Embryonic facial prominence (tissue), 1 donor: ENCODE measurements at regions not wholly inside any gene's neighbourhood (a gene's known extent, or its start where the extent isn't known, plus 50 kb on each side); places are given as distances from the start of the nearest gene placed in this dataset.
"Not testable (repeated sequence)": the region's sequence is repeated elsewhere in the genome, so short reads cannot be mapped to it uniquely, and the experiment has no call there.

Experiments used
- DNase-seq: peaks from one replicate; pipeline ENCODE4 v3.0.0-alpha.2; 2016; ENCODE audit errors: extremely low spot score

- no peak for DNase-seq
Measured at GRCh38 chr2:208799397-208799796, 392.8 kb downstream of the PTH2R start.

DNA sequence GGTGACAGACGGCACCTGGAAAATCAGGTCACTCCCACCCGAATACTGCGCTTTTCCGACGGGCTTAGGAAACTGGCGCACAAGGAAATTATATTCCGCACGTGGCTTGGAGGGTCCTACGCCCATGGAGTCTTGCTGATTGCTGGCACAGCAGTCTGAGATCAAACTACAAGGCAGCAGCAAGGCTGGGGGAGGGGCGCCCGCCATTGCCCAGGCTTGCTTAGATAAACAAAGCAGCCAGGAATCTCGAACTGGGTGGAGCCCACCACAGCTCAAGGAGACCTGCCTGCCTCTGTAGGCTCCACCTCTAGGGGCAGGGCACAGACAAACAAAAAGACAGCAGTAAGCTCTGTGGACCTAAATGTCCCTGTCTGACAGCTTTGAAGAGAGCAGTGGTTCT is 394.3 kb downstream of the PTH2R start:
- not testable (repeated sequence) for DNase-seq

DNA sequence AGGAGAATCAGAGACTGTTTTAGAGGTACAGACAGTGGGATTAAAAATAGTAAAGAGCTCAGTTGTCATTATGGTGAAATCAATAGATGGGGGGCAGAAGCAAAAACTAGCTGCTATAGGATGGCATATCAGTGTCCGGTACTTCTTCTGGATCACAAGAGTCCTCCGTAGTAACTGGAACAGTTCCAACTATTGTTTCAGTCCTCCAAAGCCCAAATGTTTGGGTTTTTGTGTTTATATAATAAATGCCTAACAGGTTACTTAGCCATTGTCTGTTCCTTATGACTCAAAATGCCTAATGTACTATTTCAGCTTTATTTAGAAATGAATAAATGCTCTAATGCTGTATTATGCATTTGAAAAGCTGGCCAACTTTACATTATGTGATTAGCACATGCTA is 401.2 kb downstream of the PTH2R start:
- no peak for DNase-seq

GRCh38 chr2:208811885-208812284 is 405.3 kb downstream of the PTH2R start:
- not testable (repeated sequence) for DNase-seq

DNA sequence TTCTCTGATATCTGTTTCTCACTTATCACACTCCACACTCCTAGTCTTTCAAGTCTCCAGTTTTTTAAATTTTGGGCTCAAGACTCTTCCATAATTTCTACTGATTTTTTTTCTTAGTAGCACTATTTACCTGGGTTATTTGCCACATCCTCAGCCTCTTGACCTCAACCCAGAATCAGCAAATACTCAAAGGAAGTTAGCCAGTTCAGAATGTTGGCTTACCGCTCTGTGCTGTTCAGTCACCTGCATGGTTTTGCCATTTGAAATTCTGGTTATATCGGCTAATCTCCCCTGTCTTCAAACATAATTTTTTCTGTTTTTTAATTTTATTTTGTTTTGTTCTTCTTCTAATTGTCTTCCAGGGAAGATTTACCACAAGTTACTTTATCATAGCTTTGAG is 412.6 kb downstream of the PTH2R start:
- DNase-seq: no peak

DNA sequence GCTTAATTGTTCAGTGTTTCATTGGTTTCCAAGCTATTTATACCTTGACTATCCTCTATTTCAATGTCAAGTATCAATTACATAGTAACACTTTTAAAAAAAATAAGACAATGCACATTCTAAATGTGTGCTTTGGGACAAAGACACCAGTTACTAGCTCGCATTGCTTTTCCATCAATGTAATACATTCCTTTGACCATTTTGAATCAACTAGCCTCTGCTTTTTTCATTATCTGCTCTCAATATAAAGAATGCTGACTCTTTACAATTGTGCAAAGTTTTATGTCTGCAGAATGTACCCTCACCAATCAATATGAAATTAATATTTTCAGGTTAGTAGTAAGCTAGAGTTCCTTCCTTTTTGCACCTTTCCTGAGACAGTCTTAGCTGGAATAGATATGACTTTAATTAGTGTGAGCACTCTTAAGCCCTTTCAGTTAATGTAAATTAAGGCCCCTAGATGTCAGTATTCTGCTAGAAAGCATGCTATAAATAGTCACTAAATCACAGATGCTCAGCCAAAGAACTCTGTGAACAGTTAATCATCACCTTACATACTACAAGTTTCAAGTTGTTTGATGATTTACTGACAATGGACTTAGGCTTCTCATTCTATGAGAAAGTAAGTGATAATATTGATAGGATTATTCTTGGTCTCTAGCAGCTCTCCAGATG is 413.6 kb downstream of the PTH2R start:
- no peak for DNase-seq

DNA sequence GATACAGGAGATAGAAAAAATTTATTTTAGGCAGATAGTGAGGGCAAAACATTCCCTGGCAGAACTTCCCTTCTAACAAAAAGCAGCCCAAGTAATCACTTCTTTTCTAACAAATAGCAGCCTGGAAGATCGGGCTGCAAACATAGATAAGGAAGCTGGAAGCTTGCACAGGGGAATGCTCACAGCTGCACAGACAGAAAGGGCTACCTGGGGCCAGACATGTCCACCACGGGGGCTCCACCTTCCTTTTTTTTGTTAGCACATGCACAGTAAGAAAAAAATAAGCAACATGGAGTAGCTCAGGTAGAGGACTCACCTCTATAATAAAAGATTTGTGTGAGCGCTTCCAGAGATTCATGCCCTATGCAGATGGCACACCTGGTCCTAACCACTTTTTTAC is 420.5 kb downstream of the PTH2R start:
- DNase-seq: no peak

GRCh38 chr2:208827549-208828221 is 421.1 kb downstream of the PTH2R start:
- DNase-seq: no peak

DNA sequence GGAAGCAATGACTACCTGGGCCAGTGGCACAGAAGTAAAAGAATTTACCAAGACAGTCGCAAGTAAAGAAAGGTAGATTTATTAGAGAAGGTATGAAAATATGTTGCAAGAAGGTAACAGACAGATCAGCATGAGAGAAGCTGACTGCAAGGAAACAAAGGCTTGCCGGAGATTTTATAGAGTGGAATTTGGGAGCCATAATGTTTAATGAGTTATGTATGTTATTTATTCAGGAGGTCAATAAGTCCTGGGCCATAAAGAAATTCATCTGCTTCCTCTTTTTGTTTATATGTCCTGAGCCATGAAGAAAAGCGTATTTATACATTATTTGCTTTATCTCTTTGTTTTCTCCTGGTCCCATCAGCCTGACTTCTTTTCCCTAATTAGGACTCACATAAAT is 423.6 kb downstream of the PTH2R start:
- no peak for DNase-seq

GRCh38 chr2:208847651-208848050 is 441.1 kb downstream of the PTH2R start:
- DNase-seq: no peak

GRCh38 chr2:208854717-208855116 is 448.1 kb downstream of the PTH2R start:
- no peak for DNase-seq

GRCh38 chr2:208867374-208867773 is 460.8 kb downstream of the PTH2R start:
- DNase-seq: no peak

GRCh38 chr2:208872591-208872990 is 466.0 kb downstream of the PTH2R start:
- no peak for DNase-seq

DNA sequence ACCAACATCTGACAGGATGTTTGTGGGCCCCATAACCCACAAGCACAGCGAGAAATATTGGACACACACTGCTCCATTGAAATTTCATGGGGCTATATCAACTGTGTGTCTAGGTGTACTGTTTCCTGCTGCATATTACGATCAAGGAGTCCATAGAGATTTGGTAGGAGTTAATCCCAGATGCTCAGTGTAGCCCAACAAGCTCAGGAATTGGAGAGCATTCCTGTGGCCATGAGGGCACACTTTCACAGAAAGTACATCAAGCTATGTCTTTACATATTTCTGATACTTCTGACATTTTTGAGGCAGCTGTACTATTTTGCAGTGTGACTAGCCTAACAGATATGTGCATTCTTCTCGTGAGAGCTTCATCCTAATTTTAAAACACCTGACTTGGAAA is 473.1 kb downstream of the PTH2R start:
- DNase-seq: no peak

DNA sequence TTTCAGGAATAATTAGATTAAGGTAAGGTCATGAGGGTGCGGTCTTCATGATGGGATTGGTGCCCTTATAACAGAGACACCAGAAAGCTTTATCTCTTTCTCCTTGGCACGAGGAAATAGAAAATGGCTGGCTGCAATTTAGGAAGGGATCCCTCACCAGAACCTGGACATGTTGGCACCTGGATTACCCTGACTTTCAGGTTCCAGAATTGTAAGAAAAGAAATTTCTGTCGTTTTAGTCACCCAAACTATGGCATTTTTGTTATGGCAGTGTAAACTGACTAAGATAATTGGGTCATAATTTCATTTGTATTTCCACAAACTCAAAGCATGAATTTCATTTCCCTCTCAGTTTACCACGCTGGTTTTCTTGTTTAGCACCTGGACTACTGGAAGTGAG is 473.6 kb downstream of the PTH2R start:
- no peak for DNase-seq

DNA sequence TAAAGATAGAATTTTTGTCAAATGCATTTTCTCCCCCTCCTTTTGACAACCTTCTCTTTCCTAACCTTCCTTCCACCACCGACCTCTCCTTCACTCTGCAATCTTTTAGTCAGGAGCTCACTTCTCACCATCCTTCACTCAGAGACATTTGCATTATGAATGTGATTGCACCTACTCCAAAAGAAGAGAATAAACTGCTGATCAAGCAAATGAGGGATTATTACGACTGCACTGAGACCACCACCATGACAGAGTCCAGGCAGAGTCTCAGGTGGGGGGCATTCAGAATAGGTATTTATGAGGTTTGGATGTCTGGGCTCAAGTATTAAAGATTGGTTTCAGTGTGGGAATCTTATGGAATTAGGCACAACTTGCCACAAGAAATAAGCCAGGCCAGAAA is 483.9 kb downstream of the PTH2R start:
- no peak for DNase-seq

DNA sequence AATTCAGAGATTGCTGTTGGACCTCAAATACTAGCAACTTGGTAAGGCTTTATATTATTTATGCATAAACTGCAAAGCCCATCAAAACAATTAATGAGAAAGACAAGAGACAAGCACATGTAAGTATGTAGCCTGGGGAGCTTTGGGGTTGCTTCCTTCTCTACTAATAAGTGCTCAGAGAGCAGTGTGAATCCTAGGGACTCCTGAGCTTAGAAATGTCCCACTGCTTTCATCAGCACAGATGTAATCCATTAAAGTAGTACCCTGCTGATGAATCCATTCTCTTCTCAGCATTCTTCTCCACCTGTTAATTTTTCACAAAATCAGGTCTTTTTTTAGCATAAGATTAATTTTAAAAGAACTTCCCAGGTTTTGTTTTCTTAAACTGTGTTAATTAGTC is 485.6 kb downstream of the PTH2R start:
- no peak for DNase-seq

GRCh38 chr2:208906330-208906729 is 499.7 kb downstream of the PTH2R start:
- DNase-seq: no peak

DNA sequence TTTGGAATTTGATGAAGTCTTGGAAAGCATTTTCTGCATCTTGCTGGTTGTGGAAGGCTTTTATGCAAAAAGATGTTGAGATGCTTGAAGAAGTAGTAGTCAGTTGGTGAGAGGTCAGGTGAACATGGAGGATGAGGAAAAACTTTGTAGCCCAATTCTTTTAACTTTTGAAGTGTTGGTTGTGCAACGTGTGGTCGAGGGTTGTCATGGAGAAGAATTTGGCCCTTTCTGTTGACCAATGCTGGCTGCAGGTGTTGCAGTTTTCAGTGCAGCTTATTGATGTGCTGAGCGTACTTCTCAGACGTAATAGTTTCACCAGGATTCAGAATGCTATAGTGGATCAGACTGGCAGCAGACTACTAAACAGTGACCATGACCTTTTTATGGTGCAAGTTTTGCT is 508.4 kb upstream of the MAP2 start:
- no peak for DNase-seq

DNA sequence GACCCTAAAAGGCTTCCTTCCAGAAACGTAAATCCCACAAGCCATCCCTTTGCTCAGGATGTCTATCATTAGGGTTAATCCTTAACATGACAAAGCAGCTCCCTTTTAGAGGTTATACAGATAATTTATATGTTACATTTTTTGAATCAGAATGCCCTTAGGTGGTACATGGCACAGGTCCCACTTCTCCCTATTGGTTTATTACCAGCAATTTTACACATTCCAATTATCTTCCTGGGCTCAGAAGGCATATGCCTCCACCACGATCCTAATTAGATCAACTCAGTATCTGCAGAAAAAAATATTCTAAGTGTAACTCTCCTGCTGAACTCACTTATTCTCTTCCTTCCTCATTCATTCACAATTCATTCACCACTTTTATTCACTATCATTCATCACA is 507.0 kb upstream of the MAP2 start:
- DNase-seq: no peak

DNA sequence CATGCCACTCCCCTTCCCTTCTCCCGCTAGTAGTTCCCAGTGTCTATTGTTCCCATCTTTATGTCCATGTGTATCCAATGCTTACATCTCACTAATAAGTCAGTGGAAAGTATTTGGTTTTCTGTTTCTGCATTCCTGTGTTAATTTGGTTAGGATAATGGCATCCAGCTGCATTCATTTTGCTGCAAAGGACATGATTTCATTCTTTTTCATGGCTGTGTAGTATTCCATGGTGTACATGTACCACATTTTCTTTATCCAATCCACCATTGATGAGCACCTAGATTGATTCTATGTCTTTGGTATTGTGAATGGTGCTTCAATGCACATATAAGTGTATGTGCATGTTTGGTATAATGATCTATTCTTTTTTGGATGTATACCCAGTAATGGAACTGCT is 502.5 kb upstream of the MAP2 start:
- not testable (repeated sequence) for DNase-seq

DNA sequence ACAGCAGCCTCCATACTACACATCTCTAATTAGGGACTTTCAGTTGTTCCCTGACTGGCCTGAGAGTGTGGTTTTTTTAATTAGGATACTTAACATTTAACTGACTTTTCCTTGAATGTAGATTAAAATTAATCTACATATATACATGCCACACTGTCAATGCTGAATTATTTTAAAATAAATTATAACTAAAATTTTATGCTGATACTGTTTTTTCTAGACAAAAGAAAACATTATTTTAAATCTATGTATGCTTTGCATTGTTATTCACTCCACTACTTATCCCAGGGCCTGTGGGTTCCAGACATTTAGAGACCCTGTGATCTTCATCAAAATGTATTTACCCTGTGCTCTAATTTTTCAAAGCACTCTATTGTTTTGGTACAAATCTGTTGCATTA is 496.0 kb upstream of the MAP2 start:
- DNase-seq: no peak

GRCh38 chr2:208929139-208929864 is 494.5 kb upstream of the MAP2 start:
- DNase-seq: no peak
